ENCODE measurements at regions not wholly inside any gene's neighbourhood (a gene's known extent, or its start where the extent isn't known, plus 50 kb on each side); places are given as distances from the start of the nearest gene placed in this dataset.

GRCh38 chrX:142503967-142504643 is 299.0 kb upstream of the MAGEC2 start:
- Histone ChIP-seq H3K4me1 (no peaks in the 10 kb centered on the region), H3K9me3 (no peaks in the 10 kb centered on the region), H3K27ac (no peak overlapping the region), H3K36me3 (ENCODE audit: low read depth, missing control alignments) (no peaks in the 10 kb centered on the region), H3K4me3 (no peak overlapping the region), H3K27me3 (no peaks in the 10 kb centered on the region)
- intact Hi-C loops (cut with DNase I; ENCODE audit: low total_unique reads) = no loop called here
- WGBS, 2 donors = 72 to 80% methylated on average over 5 of the region's 5 CpGs
- DNase-seq = no peak
- TF ChIP-seq CTCF (IDR thresholded peaks at IDR 0.05) (no peak), POLR2A (IDR thresholded peaks at IDR 0.05) (no peak)

GRCh38 chrX:142502441-142502840 is 297.4 kb upstream of the MAGEC2 start:
- intact Hi-C loops (cut with DNase I; ENCODE audit: low total_unique reads) = no loop called here
- H3K36me3 ChIP-seq (ENCODE audit: low read depth, missing control alignments) = no peaks in the 10 kb centered on the region
- no peak for DNase-seq
- H3K4me3 ChIP-seq = no peak overlapping the region
- 83 to 84% methylated on average over 2 of the region's 2 CpGs for WGBS, 2 donors
- H3K9me3 ChIP-seq = no peaks in the 10 kb centered on the region
- H3K27me3 ChIP-seq = no peaks in the 10 kb centered on the region
- no peaks in the 10 kb centered on the region for H3K4me1 ChIP-seq
- no peak overlapping the region for H3K27ac ChIP-seq
- no peak for TF ChIP-seq CTCF (IDR thresholded peaks at IDR 0.05)

DNA sequence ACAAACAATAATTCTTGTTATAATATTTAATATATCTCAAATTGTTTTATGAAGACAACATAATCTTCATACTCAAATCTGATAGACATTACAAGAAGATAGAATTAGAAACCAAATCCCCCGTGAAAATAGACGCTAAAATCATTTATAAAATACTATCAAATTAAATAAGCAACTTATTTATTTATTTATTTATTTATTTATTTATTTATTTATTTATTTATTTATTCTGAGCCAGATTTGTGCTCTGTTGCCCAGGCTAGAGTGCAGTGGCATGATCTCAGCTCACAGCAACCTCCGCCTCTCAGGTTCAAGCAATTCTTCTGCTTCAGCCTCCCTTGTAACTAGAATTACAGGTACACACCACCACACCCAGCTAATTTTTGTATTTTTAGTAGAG is 294.9 kb upstream of the MAGEC2 start:
- no peak for DNase-seq
- WGBS, 2 donors = 81 to 83% methylated on average over 3 of the region's 3 CpGs
- TF ChIP-seq CTCF (IDR thresholded peaks at IDR 0.05) = no peak
- TF ChIP-seq POLR2A (IDR thresholded peaks at IDR 0.05) = no peak
- Histone ChIP-seq H3K27ac (no peak overlapping the region), H3K36me3 (ENCODE audit: low read depth, missing control alignments) (no peaks in the 10 kb centered on the region), H3K4me1 (no peaks in the 10 kb centered on the region), H3K27me3 (no peaks in the 10 kb centered on the region), H3K4me3 (no peak overlapping the region), H3K9me3 (no peaks in the 10 kb centered on the region)
- intact Hi-C loops (cut with DNase I; ENCODE audit: low total_unique reads) = no loop called here

DNA sequence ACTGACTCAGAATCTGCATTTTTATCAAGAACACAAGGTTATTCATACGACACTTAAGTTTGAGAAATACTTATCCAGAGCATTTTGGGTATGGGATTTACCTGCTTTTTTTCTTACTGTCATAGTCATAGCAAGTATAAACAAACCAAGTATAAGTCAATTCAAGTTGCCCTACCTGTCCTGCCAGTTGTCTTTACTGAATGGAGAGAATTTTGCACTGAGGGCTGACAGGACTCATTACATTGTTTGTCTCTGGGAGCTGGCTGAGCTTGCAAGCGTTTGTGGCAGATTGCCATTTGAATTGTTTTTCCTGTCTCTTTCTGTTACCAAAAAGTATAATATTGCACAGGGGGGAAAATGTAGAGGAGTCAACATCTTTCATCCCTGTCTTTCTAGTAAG is 278.9 kb upstream of the MAGEC2 start:
- Histone ChIP-seq H3K4me1 (no peaks in the 10 kb centered on the region), H3K27ac (no peak overlapping the region), H3K4me3 (no peak overlapping the region), H3K27me3 (no peaks in the 10 kb centered on the region), H3K9me3 (no peaks in the 10 kb centered on the region), H3K36me3 (ENCODE audit: low read depth, missing control alignments) (no peaks in the 10 kb centered on the region)
- no peak for DNase-seq
- TF ChIP-seq CTCF (IDR thresholded peaks at IDR 0.05) (no peak), POLR2A (IDR thresholded peaks at IDR 0.05) (no peak)
- intact Hi-C loops (cut with DNase I; ENCODE audit: low total_unique reads) = no loop called here
- 45 to 88% methylated on average over 2 of the region's 2 CpGs for WGBS, 2 donors

- no peak for TF ChIP-seq POLR2A (IDR thresholded peaks at IDR 0.05)
- no peak for TF ChIP-seq CTCF (IDR thresholded peaks at IDR 0.05)
- Histone ChIP-seq H3K36me3 (ENCODE audit: low read depth, missing control alignments) (no peaks in the 10 kb centered on the region), H3K4me3 (no peak overlapping the region), H3K27me3 (no peaks in the 10 kb centered on the region), H3K27ac (no peak overlapping the region), H3K4me1 (no peaks in the 10 kb centered on the region), H3K9me3 (no peaks in the 10 kb centered on the region)
- DNase-seq = no peak
- intact Hi-C loops (cut with DNase I; ENCODE audit: low total_unique reads) = no loop called here
- 71 to 73% methylated on average over 3 of the region's 3 CpGs for WGBS, 2 donors
These were observed 241.3 kb upstream of the MAGEC2 start for GRCh38 chrX:142446349-142446748.
